ENCODE measurements at regions not wholly inside any gene's neighbourhood (a gene's known extent, or its start where the extent isn't known, plus 50 kb on each side); places are given as distances from the start of the nearest gene placed in this dataset.
"Not testable (repeated sequence)": the region's sequence is repeated elsewhere in the genome, so short reads cannot be mapped to it uniquely, and the experiment has no call there.

- Histone ChIP-seq H3K9me3 (ENCODE audit: control insufficient read depth, insufficient read depth, low read length) (no peaks in the 10 kb centered on the region), H3K36me3 (ENCODE audit: control insufficient read depth, insufficient read depth, low read length) (no peaks in the 10 kb centered on the region), H3K9ac (ENCODE audit: low read depth, low read length) (no peak overlapping the region), H3K4me1 (ENCODE audit: control insufficient read depth, insufficient read depth, low read length) (no peaks in the 10 kb centered on the region), H3K27me3 (ENCODE audit: control insufficient read depth, insufficient read depth, low read length) (no peaks in the 10 kb centered on the region), H3K4me3 (ENCODE audit: low read depth, low read length) (no peak overlapping the region)
Observed at GRCh38 chr7:149655784-149656183, 117.6 kb downstream of the ZNF467 start.

DNA sequence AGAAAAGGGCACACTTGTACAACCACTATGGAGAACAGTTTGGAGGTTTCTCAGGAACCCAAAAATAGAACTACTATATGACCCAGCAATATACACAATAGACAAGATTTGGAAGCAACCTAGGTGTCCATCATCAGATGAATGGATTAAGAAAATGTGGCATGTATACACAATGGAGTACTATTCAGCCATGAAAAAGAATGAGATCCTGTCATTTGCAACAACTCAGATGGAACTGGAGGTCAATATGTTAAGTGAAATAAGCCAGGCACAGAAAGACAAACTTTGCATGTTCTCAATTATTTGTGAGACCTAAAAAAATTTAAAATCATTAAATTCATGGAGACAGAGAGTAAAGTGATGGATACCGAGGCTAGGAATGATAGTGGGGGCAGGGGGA lies 118.8 kb downstream of the ZNF467 start:
- Histone ChIP-seq H3K9me3 (ENCODE audit: control insufficient read depth, insufficient read depth, low read length) (no peaks in the 10 kb centered on the region), H3K4me3 (ENCODE audit: low read depth, low read length) (no peak overlapping the region), H3K9ac (ENCODE audit: low read depth, low read length) (no peak overlapping the region), H3K4me1 (ENCODE audit: control insufficient read depth, insufficient read depth, low read length) (no peaks in the 10 kb centered on the region), H3K36me3 (ENCODE audit: control insufficient read depth, insufficient read depth, low read length) (no peaks in the 10 kb centered on the region), H3K27me3 (ENCODE audit: control insufficient read depth, insufficient read depth, low read length) (no peaks in the 10 kb centered on the region)

DNA sequence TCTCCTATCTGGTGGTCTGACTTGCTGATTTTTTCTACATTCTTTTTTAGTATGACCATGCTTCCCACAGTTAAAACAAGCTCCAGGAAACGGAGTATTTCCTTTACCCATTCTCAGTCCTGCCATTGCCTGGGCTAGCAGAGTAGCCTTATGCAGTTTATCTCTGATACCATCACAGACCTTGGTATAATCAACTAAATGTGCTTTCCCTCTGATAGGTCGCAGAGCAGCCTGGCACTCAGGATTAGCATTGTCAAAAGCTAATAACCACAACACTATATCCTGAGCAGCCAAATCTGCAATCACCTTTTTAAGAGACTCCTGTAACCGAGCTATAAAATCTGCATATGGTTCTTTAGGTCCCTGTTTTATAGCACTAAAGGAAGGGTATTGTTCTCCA lies 123.2 kb downstream of the ZNF467 start:
- not testable (repeated sequence) for H3K36me3 ChIP-seq (ENCODE audit: control insufficient read depth, insufficient read depth, low read length); H3K4me3 ChIP-seq (ENCODE audit: low read depth, low read length); H3K4me1 ChIP-seq (ENCODE audit: control insufficient read depth, insufficient read depth, low read length); H3K27me3 ChIP-seq (ENCODE audit: control insufficient read depth, insufficient read depth, low read length); H3K9ac ChIP-seq (ENCODE audit: low read depth, low read length); H3K9me3 ChIP-seq (ENCODE audit: control insufficient read depth, insufficient read depth, low read length)

DNA sequence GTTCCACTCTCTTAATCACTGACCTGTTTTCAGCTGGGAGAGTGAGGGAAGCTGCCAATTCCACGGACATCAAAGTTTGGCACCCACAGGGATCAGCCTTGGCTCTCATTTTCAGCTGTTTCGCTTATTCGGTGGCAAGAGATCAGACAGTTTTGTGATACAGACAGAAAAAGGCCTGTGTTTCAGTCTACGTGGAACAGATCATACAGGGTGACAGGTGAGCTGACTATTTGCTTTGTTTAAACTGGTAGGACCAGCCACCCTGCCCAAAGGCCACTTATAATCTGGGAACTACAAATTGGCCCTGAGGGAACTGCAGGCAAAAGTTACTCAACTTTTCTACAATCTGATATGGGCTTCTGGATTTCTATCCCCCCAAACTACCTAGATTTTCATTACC lies 128.6 kb downstream of the ZNF467 start:
- Histone ChIP-seq H3K27me3 (ENCODE audit: control insufficient read depth, insufficient read depth, low read length) (no peaks in the 10 kb centered on the region), H3K36me3 (ENCODE audit: control insufficient read depth, insufficient read depth, low read length) (no peaks in the 10 kb centered on the region), H3K9me3 (ENCODE audit: control insufficient read depth, insufficient read depth, low read length) (no peaks in the 10 kb centered on the region), H3K4me1 (ENCODE audit: control insufficient read depth, insufficient read depth, low read length) (no peaks in the 10 kb centered on the region), H3K4me3 (ENCODE audit: low read depth, low read length) (no peak overlapping the region), H3K9ac (ENCODE audit: low read depth, low read length) (no peak overlapping the region)

DNA sequence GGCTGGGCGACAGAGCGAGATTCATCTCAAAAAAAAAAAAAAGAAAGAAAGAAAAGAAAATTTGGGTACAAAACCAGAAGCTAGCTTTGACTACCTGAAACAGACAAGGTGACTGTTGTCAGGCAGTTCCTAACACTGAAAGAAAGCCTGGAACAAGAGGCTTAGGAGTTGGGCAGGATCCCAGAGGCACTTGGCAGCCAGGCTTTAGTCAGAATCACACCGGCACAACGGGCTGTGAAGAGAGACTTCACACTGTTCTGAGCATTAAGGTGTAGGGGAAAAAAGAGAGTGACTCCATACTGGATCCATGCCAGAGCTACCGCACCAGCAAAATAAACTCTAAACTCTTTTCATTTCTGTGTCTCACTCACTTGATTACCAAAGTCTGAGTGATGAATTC lies 130.8 kb downstream of the ZNF467 start:
- H3K36me3 ChIP-seq (ENCODE audit: control insufficient read depth, insufficient read depth, low read length), result no peaks in the 10 kb centered on the region
- no peak overlapping the region for H3K9ac ChIP-seq (ENCODE audit: low read depth, low read length)
- no peaks in the 10 kb centered on the region for H3K4me1 ChIP-seq (ENCODE audit: control insufficient read depth, insufficient read depth, low read length)
- H3K4me3 ChIP-seq (ENCODE audit: low read depth, low read length), result no peak overlapping the region
- no peaks in the 10 kb centered on the region for H3K9me3 ChIP-seq (ENCODE audit: control insufficient read depth, insufficient read depth, low read length)
- H3K27me3 ChIP-seq (ENCODE audit: control insufficient read depth, insufficient read depth, low read length), result no peaks in the 10 kb centered on the region

DNA sequence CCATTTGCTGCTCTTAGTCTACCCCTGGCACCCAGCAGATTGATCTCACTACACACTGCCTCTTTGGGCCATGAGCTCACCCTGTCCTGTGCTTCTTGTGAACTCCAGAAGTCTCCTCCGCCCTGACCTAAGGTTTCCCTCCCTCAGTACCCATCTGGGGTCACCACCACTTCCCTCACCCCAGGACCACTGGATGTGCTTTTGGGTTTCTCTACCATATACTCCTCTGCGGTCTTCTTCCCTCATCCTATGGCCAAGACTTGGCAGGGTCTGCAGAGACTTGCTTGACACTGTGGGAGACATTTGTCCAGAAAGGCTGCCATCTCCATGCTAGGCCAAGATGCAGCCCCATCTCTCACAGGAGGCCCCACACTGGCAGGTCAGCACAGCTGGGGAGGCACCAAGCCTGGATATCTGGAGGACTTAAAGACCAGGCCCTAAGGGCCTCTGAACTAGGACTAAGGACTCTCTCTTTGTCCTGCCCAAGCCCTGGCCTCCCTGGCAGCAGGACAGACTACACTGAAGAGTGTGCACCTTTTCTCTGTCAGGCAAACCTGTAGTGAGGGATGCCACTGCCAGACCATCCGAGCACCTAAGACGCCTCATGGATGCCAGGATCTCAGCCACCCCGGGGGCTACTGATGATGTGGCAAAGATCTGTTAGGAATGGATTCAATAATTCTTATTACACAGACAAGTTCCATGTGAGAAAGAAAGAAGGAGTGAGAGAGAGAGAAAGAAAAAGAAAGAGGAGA lies 134.6 kb downstream of the ZNF467 start:
- Histone ChIP-seq H3K4me1 (ENCODE audit: control insufficient read depth, insufficient read depth, low read length) (no peaks in the 10 kb centered on the region), H3K9me3 (ENCODE audit: control insufficient read depth, insufficient read depth, low read length) (no peaks in the 10 kb centered on the region), H3K9ac (ENCODE audit: low read depth, low read length) (no peak overlapping the region), H3K4me3 (ENCODE audit: low read depth, low read length) (no peak overlapping the region), H3K27me3 (ENCODE audit: control insufficient read depth, insufficient read depth, low read length) (peaks cover 6% of the 10 kb centered on the region), H3K36me3 (ENCODE audit: control insufficient read depth, insufficient read depth, low read length) (no peaks in the 10 kb centered on the region)

GRCh38 chr7:149637911-149638565 lies 135.3 kb downstream of the ZNF467 start:
- Histone ChIP-seq H3K4me3 (ENCODE audit: low read depth, low read length) (no peak overlapping the region), H3K36me3 (ENCODE audit: control insufficient read depth, insufficient read depth, low read length) (no peaks in the 10 kb centered on the region), H3K27me3 (ENCODE audit: control insufficient read depth, insufficient read depth, low read length) (peaks cover 6% of the 10 kb centered on the region), H3K9me3 (ENCODE audit: control insufficient read depth, insufficient read depth, low read length) (no peaks in the 10 kb centered on the region), H3K4me1 (ENCODE audit: control insufficient read depth, insufficient read depth, low read length) (no peaks in the 10 kb centered on the region), H3K9ac (ENCODE audit: low read depth, low read length) (no peak overlapping the region)

- Histone ChIP-seq H3K27me3 (ENCODE audit: control insufficient read depth, insufficient read depth, low read length) (peaks cover 20% of the 10 kb centered on the region), H3K9ac (ENCODE audit: low read depth, low read length) (no peak overlapping the region), H3K36me3 (ENCODE audit: control insufficient read depth, insufficient read depth, low read length) (no peaks in the 10 kb centered on the region), H3K4me1 (ENCODE audit: control insufficient read depth, insufficient read depth, low read length) (no peaks in the 10 kb centered on the region), H3K9me3 (ENCODE audit: control insufficient read depth, insufficient read depth, low read length) (no peaks in the 10 kb centered on the region), H3K4me3 (ENCODE audit: low read depth, low read length) (no peak overlapping the region)
Observed at GRCh38 chr7:149635561-149636329, 137.6 kb downstream of the ZNF467 start.

- Histone ChIP-seq H3K4me1 (ENCODE audit: control insufficient read depth, insufficient read depth, low read length) (no peaks in the 10 kb centered on the region), H3K27me3 (ENCODE audit: control insufficient read depth, insufficient read depth, low read length) (peaks cover 23% of the 10 kb centered on the region), H3K9me3 (ENCODE audit: control insufficient read depth, insufficient read depth, low read length) (no peaks in the 10 kb centered on the region), H3K9ac (ENCODE audit: low read depth, low read length) (no peak overlapping the region), H3K36me3 (ENCODE audit: control insufficient read depth, insufficient read depth, low read length) (no peaks in the 10 kb centered on the region), H3K4me3 (ENCODE audit: low read depth, low read length) (no peak overlapping the region)
Observed at GRCh38 chr7:149633976-149634945, 136.7 kb upstream of the ZNF746 start.

DNA sequence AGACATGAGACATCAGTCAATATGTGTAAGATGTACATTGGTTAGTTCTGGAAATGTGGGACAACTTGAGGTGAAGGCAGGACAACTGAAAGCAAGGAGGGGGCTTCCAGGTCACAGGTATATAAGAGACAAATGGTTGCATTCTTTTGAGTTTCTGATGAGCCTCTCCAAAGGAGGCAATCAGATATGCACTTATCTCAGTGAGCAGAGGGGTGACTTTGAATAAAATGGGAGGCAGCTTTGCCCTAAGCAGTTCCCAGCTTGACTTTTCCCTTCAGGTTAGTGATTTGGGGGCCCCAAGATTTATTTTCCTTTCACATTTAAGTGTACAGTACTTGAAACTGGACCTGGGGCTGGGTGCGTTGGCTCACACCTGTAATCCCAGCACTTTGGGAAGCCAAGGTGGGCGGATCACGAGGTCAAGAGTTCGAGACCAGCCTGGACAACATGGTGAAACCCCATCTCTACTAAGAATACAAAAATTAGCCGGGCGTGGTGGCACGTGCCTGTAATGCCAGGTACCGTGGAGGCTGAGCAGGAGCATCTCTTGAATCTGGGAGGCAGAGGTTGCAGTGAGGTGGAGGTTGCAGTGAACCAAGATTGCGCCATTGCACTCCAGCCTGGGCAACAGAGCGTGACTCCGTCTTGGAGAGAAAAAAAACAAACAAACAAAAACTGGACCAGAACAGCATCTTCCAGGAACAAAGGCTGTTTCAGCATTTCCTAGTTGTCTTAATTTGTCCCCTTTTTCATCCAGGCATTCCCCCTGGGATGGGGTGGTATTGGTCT lies 130.9 kb upstream of the ZNF746 start:
- peaks cover 23% of the 10 kb centered on the region for H3K27me3 ChIP-seq (ENCODE audit: control insufficient read depth, insufficient read depth, low read length)
- not testable (repeated sequence) for H3K4me1 ChIP-seq (ENCODE audit: control insufficient read depth, insufficient read depth, low read length); H3K9ac ChIP-seq (ENCODE audit: low read depth, low read length)

More for the DNA sequence above, 130.9 kb upstream of the ZNF746 start:
- H3K9me3 ChIP-seq (ENCODE audit: control insufficient read depth, insufficient read depth, low read length); H3K36me3 ChIP-seq (ENCODE audit: control insufficient read depth, insufficient read depth, low read length); H3K4me3 ChIP-seq (ENCODE audit: low read depth, low read length): not testable (repeated sequence)

Data from iPS-15b (cell line).